GM21526 (cell line): ENCODE measurements at regions not wholly inside any gene's neighbourhood (a gene's known extent, or its start where the extent isn't known, plus 50 kb on each side); places are given as distances from the start of the nearest gene placed in this dataset.

Experiments
- ATAC-seq: cut with Tn5 transposase; IDR thresholded peaks from one replicate; pipeline ENCODE4 v1.9.1; 2021; ENCODE audit warnings: moderate library complexity; ENCODE audit not compliant: unreplicated experiment, low FRiP score

DNA sequence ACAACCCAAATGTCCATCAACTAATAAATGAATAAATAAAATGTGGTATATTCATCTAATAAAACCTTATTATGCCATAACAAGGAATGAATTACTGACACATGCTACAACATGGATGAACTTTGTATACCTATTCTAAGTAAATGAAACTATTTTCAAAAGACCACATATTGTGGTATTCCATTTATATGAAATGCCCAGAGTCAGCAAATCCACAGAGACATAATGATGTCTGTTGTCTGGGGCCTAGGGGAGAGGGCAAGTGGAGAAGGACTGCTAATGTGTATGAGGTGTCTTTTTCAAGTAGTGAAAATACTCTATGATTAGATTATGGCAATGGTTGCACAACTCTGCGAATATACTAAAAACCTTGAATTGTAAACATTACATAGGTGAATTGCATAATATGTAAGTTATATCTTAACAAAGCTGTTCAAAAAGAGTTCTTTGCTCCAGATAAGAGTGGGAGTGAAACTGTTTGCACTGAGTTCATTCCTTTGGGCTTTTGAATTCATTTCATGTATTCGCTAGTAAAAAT is 464.2 kb downstream of the NUF2 start:
- ATAC-seq: no peak

DNA sequence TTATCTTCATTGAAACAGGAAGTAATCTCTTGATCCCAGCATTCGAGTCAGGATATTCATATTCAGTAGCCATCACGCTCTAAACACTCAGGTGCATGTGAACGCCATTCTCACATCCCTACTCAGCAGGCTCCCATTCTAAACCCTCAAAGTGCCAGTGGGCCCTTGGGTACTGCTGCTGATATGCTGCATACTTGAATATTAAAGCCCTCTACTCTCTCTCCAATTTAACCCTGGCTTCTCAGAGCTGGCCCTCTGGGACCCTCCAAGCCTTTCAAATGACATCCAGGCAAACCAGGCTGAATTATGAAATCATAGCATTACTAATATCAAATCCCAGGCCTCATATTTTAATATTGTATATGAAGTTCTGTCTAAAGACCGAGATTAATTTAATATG is 468.2 kb downstream of the NUF2 start:
- ATAC-seq: no peak

DNA sequence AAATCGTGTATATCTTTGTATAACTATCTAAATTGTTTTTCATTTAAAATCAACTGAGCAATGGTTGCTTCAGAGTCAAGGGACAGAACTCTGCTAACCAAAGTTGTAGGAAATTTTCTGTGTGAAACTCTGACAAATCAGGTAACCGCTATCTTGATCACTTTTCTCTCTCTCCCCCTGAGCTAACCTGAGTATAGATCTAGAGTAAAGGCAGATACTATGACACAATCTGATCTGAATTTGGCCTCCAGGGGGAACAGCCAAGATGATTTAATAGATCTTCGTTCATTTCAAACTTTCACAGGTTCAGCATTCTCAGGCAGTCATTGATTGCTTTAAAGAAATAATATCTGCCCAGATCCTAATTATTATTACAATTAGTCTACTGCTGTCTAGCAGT is 472.8 kb downstream of the NUF2 start:
- no peak for ATAC-seq

DNA sequence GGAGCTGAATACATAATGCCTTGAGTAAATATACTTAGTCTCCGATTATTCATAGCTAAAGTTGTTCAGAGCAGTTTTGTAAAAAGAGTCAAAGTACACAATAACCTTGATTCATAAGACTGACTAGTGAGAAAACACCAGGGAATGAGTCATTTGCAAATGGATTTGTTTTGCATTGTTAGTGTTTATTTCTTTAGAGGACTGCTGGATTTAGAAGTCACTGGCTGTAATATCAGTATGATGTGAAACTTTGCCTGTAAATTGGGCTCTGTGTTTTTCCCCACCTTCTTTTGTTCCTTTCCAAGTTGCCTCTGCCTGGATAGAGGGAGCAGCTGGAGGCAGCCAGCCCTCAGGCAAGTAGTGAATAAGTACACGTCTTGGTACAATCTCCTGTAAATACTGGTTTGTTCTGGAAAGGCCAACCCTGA is 474.7 kb downstream of the NUF2 start:
- no peak for ATAC-seq

DNA sequence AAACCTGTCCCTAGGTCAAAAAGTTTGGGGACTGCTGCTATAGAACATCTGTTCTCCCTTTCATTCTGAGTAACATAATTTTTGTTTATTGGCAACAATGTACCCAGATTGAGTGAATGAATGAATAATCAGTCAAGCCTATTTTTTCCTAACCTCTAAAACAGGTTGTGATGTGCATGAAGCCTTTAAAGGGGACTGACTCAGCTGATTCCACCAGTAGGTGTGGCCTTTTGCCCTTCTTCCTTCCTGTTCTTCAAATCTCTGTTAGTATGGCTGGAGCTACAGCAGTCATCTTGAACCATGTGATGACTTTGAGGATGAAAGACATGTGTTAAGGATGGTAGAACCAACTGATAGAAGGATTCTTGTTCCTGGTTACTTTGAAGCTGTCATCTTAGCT is 476.1 kb downstream of the NUF2 start:
- ATAC-seq: no peak

DNA sequence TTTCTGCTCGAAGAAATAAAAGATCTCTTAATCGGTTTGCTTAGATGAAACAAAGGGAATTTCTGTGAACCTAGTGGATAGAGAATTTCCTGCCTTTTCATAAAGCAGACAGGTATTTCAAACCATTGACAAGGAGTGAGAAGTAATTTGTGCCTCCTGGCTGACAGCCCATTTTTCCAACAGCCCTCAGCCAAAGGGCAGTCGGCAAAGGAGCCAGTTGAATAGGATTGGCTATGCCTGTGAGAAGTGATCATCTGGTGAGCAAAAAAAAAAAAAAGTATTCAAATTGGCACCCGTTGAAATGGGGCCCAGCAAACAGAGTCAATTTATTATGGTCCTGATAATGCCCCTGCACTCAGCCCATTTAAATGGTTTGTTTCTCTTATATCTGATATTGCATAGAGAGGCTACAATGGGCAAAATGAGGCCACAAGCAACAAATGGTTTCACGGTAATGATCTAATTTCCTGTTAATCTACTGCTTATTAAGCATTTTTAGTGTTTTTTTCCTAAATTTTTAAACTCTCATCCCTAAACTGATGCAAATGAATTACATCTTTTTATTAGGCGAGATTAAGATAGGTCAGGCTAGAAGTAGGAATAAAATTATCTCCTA is 477.5 kb downstream of the NUF2 start:
- no peak for ATAC-seq

DNA sequence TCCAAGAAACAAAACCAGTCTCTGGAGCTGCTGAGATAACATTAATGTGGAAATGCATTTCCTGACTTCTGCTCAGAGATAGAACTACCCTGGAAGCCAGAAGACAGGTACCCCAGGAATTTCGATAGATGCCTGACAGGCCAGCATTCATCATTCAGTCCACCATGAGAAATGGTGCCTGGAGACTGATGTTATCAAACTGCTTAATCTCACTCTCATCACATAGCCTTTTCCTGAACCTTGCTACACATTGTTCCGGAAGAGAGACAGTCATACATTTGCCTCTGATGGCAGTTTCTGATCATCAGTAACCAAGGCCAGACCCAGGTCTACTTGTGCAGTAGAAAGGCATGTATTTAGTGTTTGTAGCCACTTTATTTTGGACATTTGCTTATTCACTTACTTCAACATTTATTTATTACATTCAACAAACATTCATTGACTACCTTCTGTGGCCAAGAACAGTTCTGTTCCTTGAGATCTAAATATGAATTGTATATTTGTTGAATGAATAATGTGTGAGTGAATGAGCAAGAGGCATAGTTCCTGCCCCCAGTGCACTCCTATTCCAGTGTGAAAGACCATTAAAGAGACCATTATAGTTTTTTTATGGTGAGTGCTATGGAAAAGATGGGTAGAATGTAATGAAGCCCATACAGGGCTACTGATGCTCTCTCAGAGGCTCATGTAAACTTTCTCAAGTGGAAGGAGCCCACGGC is 485.7 kb downstream of the NUF2 start:
- no peak for ATAC-seq

DNA sequence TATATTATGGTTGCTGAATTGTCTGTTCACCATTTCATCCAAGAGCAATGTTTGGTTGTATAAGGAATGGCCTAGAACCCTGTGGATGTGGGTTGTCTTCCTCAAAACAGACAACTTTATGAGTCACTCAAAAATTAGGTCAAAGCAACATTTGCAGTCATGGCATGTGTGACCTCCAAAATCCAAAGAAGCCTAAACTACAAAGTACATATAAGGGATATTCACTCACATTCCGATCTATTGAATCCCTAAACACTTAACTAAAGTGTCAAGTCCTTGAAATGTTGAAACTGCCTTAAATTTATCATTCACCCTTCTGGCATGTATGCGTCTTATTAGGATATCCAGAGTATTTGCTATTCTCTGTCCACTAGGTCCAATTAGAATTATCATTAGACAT is 491.5 kb downstream of the NUF2 start:
- ATAC-seq: no peak

DNA sequence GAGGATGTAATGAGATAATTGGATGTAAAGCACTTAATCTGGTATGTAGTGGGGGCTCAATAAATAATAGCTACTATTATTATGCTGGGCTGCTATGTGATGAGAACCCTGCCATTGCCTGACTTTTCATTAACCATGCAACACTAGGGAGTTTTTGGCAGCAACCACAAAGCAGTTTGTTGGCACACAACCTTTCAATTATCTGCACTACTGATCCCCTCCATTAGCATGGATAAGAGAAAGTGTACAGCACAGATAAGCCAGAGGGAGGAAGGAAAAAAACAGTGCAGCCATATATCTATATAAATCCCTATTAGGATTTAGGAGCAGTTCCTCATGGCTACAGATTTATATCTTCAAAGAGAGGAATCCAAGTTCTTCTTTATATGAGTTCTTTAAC is 498.5 kb downstream of the NUF2 start:
- no peak for ATAC-seq

DNA sequence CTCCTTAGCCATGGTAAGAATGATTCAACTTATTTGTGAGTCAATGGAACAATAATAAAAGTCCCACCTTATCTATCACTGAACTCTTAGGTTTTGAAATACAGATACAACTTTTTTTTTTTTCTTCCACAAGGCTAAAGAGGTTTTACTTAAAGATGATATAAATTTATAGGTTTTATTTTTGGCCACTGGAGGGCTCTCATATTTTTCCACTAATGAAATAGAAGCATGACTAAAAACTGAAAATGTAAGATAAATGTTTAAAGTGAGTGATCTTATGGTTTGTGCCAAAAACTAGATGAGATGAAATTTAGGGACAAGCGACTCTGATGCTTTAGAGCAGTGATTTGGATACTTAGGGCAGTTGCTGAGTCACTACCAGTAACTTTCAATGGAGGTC is 499.0 kb downstream of the NUF2 start:
- ATAC-seq: no peak

DNA sequence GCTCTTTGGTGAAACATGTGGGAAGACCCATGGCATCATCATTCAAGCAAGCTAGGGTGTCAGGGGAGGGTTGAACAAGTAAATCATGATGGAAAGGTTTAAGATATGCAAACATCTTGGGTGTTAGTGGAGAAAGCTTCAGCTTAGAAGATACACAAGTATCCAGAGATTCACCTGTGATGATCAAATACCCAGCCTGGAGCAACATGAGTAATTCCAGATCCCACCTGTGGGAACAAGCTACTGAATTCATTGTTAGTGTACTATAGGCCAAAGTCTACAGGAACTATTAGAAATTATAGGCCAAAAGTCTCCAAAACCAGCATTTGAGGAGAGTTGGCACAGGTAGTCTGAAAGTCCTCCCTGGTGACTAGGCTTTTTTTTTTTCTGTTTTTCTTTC is 499.9 kb downstream of the NUF2 start:
- no peak for ATAC-seq

DNA sequence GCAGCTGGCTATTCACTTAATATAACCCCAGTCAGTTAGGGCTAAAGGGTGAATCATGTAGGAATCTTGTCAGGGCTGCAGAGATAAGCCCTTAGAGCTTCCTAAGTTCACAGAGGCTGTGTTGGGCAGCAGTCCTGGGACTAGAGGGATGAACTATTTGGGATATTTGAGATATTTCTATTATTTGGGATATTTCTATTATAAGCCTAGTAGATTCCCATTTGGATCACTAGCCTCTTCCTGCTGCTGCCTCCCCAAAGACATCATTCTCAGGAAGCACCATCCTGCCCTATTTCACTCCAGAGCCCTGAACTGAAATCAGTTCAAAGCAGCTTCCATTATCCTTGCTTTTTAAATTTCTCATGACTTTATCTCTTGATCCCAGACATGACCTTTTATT is 501.3 kb downstream of the NUF2 start:
- no peak for ATAC-seq

DNA sequence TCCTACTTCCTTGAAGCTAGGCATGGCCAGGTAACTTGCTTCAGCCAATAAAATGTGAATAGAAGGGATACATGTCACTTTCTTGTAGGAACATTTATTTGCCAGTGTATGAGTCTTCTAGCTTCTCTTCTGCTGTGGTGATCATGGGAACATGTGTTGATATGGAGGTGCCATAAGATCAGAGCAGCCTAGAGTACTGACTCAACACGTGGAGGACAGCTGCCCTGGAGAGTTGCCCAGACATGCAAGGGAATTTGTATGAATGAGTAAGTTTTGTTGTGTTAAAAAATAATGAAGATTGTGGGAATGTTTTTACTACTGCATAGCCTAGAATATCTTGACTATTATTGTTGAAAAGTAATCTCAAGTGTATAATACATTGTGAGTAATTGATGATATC is 502.3 kb downstream of the NUF2 start:
- ATAC-seq: no peak

DNA sequence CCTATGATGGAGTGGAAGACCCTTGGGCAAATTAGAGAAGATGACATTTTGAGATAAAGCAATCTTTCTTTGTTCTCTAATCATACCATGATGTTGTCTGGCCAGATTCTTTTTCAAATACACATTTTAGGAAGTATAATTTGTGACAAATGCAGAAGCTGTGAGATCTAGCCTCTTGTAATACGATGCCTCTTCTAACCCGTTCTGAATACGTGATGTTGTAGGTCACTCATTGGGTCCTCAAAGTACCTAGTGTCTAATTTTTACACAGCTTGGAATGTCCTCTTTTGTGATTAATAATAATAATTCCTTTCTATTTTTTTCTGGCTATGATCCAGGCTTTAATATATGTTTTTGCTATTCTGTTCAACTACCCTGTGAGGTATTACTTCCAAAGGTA is 502.7 kb downstream of the NUF2 start:
- no peak for ATAC-seq

DNA sequence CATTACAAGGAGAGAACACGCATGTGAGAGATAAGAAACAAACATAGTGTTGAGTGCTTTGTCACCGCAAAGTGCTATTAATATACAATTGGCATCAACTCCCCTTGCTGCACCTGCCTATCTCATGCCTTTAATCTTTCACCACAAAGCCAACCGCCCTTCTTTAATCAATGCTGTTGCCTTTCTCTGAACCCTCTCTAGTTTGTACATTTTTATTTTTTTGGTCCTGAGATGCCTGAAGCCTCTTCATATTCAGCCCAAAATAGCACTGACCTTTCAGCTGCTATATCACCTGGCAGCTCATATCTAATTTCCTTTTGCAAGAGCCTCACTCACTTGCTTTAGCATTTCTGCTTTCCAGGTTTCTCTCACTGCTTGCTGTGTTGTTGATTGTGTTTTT is 504.7 kb downstream of the NUF2 start:
- no peak for ATAC-seq

DNA sequence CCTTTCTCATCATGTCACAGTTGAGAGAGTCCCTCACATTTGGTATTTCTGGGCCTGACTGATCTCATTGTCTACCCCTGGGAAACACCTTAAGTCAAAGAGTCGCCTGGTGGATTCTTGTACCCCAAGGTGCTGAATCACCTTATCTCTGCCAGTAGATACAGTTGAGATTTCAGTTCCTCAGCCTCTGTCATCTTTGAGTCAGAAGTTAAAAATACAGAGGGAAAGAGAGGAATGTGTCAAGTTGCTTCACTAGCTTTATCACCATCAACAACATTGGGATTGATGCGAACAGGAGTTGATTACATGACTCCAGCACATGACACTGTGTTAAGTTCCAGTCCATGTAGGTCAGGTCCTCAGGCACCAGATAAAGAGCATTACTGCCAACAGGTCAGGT is 513.0 kb downstream of the NUF2 start:
- no peak for ATAC-seq

DNA sequence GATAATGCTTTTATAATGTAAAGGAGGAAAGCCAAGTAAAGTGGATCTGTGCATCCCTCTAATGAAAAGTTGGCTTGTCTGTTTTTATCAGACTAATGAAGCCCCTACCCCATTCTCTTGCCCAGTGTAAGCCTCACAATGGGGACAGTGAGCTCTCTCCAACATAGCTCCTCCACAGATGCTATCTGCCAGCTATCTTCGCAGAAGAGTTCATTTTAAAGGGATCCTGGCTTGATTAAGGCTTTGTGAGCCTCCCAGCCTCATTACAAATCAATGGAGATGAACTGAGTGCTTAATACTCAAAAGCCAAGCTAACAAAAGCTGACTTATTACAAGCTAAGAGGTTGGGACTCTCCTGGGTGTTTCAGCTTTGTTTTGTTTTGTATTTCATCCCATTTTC is 514.7 kb downstream of the NUF2 start:
- ATAC-seq: no peak

DNA sequence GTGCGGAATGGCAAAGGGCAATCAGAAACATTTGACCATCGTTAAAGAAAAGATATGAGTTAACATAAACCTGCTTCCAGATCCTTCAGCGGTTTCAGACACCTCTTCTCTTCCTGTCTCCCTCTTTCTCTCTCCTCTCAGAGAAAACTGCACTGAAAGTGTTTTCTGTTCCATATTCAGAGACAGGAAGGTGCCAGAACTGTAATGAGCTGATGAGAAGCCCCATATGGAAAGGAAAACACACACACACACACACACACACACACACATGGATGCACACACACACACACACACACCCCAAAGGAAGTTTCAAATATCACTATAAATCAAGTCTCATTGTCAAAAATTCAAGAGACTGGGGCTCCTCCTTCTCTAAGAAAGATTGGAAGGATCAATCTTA is 515.5 kb downstream of the NUF2 start:
- no peak for ATAC-seq

DNA sequence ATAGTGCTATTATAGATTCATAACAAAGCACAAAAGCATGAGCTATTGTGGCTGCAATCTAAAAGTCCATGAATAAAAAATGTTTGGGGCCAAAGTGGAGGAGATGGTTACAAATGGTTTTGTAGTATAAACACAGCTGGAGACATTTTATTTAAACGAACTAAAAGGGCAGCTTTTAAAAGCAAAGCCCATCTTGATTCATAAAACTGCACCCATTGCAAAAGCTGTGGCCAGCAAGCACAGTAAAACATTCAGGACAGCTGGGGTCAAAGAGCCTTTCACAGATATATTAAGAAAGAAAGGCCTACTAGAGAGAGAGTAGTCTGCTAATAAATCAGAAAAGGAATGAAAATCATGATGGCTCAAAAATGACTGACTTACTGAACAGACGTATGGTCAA is 520.8 kb downstream of the NUF2 start:
- ATAC-seq: no peak

DNA sequence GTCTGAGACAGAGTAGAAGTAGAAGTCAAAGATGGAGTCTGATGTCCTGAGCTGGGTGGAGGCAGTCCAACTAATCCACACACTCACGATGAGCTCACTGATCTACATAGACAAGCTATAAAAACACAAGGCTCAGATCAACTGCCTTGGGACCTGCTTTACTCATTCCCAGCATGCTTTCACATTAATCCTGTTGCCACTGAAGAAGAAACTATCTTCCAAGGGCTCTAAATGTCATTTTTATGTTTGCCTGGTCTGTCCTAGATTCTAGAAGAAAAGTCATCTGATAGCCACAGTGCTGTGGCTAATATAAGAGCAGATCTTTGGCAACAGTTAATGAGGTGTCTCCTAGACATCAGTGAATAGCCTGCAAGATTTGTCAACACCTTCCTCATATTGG is 522.7 kb downstream of the NUF2 start:
- no peak for ATAC-seq

DNA sequence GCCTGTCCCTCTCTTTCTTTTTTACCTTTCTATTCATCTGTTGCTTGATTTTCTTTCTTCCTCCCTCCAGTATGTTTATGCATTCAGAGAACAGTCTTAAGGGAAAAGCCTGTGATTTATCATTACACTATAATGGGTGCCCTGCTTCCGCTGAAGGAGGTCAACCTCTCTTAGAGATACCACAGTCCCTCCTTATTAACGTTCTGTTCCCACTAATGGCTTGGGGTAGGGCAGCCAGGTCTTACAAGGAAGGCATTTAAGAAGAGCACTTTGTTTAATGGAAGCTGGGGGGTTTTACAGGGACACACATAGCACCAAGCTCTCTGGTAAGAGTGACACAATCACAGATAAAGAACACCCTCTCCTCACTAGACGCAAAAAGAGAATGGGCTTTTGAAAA is 523.5 kb downstream of the NUF2 start:
- ATAC-seq: no peak

DNA sequence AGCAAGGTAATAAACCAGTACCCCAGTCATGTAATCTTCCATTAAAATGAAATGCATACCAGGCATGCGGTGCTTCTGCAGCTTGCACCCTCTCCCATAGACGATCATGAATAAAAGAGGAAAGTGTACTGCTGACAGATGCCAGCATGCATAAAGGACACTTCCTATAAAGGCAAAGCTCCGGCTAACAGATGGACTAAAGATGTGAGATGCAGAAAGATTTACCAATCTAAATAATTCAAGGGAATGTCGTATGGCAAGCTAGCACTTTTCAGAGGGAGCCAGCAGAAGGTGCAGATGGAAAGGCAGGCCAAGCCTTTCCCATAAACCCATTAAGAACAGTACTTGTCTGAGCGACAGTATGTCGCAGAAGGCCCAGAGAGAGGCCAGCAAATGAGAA is 542.0 kb downstream of the NUF2 start:
- ATAC-seq: no peak
